ENCODE measurements at regions not wholly inside any gene's neighbourhood (a gene's known extent, or its start where the extent isn't known, plus 50 kb on each side); places are given as distances from the start of the nearest gene placed in this dataset.

DNA sequence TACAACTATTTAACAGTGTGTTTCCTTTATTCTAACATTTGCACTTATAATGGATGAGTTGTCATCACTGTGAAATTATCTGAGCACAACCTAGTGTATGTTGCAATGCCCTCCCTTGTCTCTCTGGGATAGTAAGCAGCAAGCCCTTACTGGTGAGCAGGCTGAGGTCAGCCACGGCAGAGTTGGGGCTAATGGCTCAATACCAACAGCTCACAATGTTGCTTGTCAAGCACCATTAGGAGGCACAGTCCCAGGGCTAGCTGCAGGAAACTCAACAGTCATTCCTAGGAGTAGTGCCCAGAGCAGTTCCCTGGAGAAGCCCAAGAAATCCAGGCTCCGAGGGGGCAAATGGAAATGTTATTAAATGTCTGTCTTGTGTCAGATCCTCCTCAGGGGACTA is 858.4 kb downstream of the GRID1 start:
- no peak for DNase-seq
- H3K4me3 ChIP-seq, result no peak overlapping the region
- H3K36me3 ChIP-seq, result no peaks in the 10 kb centered on the region
- peaks cover 22% of the 10 kb centered on the region for H3K9me3 ChIP-seq (replicated peaks)
- TF ChIP-seq, protein P1, sequence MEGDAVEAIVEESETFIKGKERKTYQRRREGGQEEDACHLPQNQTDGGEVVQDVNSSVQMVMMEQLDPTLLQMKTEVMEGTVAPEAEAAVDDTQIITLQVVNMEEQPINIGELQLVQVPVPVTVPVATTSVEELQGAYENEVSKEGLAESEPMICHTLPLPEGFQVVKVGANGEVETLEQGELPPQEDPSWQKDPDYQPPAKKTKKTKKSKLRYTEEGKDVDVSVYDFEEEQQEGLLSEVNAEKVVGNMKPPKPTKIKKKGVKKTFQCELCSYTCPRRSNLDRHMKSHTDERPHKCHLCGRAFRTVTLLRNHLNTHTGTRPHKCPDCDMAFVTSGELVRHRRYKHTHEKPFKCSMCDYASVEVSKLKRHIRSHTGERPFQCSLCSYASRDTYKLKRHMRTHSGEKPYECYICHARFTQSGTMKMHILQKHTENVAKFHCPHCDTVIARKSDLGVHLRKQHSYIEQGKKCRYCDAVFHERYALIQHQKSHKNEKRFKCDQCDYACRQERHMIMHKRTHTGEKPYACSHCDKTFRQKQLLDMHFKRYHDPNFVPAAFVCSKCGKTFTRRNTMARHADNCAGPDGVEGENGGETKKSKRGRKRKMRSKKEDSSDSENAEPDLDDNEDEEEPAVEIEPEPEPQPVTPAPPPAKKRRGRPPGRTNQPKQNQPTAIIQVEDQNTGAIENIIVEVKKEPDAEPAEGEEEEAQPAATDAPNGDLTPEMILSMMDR (IDR thresholded peaks at IDR 0.05; ENCODE audit: borderline replicate concordance), result no peak
- H3K27me3 ChIP-seq (ENCODE audit: low read depth), result peaks cover 15% of the 10 kb centered on the region
- no peaks in the 10 kb centered on the region for H3K4me1 ChIP-seq
- no peak overlapping the region for H3K27ac ChIP-seq (replicated peaks)
- intact Hi-C loops (cut with micrococcal nuclease), result no loop called here

DNA sequence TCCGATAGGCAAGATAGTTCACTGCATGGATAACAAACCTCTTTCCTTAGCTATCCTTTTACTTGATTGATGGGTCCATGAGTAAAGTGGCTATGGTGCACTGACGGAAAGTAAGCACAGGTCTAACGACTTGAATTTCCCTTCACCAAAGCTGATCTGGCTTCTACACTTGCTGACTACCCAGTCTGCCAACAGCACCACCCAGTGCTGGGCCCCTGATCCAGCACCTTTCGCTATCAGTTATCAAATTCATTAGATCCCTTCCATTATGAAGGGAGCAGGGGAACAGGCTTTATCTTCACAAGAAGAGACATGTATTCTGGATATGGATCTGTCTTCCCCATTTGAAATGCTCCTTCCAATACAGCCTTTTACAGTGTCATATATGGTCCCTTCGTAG is 855.9 kb downstream of the GRID1 start:
- H3K4me3 ChIP-seq, result no peak overlapping the region
- intact Hi-C loops (cut with micrococcal nuclease), result no loop called here

DNA sequence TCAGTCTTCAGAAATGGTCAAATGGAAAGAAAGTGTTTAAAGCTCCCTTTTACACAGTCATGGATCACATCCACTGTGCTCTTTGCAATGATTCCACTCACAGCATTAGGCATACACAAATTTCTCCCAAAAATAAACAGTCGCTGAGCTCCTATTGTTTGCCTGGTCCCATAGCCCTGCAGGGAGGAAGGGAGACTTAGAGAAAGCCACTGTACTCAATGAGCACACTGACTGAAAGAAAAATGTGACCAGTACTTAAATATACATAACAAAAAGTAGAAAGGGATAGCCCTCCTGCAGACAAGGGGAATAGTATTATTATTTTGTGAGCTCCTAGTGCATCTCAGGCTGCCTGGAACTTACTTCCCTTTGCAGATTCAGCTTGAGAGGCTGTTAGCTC is 853.2 kb downstream of the GRID1 start:
- Histone ChIP-seq H3K9me3 (replicated peaks) (no peaks in the 10 kb centered on the region), H3K27me3 (ENCODE audit: low read depth) (peaks cover 10% of the 10 kb centered on the region), H3K4me1 (no peaks in the 10 kb centered on the region), H3K36me3 (no peaks in the 10 kb centered on the region), H3K27ac (replicated peaks) (no peak overlapping the region), H3K4me3 (no peak overlapping the region)
- no peak for DNase-seq
- TF ChIP-seq, protein P1 (IDR thresholded peaks at IDR 0.05; ENCODE audit: borderline replicate concordance), result no peak
- intact Hi-C loops (cut with micrococcal nuclease), result no loop called here

More for the DNA sequence above, 855.9 kb downstream of the GRID1 start:
- no peaks in the 10 kb centered on the region for H3K4me1 ChIP-seq
- peaks cover 21% of the 10 kb centered on the region for H3K27me3 ChIP-seq (ENCODE audit: low read depth)
- H3K36me3 ChIP-seq, result no peaks in the 10 kb centered on the region
- TF ChIP-seq, protein P1 (IDR thresholded peaks at IDR 0.05; ENCODE audit: borderline replicate concordance), result peak; percentile 58
- H3K9me3 ChIP-seq (replicated peaks), result no peaks in the 10 kb centered on the region
- peak; percentile 14 for DNase-seq
- no peak overlapping the region for H3K27ac ChIP-seq (replicated peaks)

DNA sequence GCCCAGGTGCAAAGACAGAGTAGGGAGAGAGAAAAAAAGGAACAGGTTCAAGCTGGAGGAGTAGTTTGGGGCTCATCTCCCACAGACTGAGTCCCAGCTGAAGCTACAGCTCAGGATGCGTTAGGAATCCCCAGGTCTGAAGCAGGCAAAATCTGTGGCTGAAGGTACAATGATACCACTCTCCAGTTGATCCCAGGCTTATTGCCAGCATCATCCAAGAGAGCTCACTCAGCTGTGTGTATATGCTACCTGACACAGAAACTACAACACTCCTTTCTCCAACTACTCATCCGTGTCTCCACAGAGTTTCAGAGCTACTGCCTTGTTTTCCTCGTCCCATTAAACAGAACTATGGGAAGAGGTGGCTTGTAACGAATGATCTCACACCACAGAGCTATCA is 851.3 kb downstream of the GRID1 start:
- Histone ChIP-seq H3K27ac (replicated peaks) (no peak overlapping the region), H3K36me3 (no peaks in the 10 kb centered on the region)
- intact Hi-C loops (cut with micrococcal nuclease), result no loop called here

DNA sequence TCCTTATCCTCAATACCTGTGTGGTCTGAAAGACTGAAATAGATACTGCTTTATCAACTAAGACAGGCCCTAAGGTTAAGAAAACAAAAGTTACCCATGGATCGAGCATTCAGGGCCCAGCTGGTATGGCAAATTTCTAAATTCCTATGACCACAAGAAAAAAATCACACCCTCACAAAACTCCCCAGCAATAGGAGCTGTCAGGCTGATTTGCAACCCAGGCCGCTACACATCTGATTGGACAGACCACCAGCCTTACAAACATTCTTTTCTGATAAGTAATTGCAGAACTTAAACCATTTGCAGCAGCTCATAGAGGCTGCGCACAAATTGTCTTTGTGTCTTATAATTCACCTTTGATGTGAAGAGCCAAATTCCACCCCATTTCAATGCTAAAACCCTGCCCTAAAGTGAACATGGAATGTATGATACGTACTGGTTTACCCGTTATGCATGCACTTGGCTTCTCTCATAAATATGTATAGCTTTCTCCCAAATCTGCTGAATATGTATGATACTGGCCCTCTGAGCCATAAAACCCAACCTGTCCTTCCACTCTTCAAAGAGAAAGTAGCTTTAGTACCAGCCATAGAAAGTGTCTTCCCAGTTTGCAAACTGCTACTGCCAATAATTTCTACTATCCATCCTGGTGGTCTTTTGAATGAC is 842.5 kb downstream of the GRID1 start:
- DNase-seq, result no peak
- H3K4me1 ChIP-seq, result no peaks in the 10 kb centered on the region
- intact Hi-C loops (cut with micrococcal nuclease), result no loop called here
- no peak overlapping the region for H3K4me3 ChIP-seq
- H3K27me3 ChIP-seq (ENCODE audit: low read depth), result no peaks in the 10 kb centered on the region
- no peak overlapping the region for H3K27ac ChIP-seq (replicated peaks)
- peaks cover 12% of the 10 kb centered on the region for H3K9me3 ChIP-seq (replicated peaks)
- no peaks in the 10 kb centered on the region for H3K36me3 ChIP-seq
- TF ChIP-seq, protein P1 (IDR thresholded peaks at IDR 0.05; ENCODE audit: borderline replicate concordance), result no peak

More for the DNA sequence above, 851.3 kb downstream of the GRID1 start:
- H3K4me1 ChIP-seq, result no peaks in the 10 kb centered on the region
- no peaks in the 10 kb centered on the region for H3K9me3 ChIP-seq (replicated peaks)
- peaks cover 10% of the 10 kb centered on the region for H3K27me3 ChIP-seq (ENCODE audit: low read depth)
- no peak for DNase-seq
- TF ChIP-seq, protein P1 (IDR thresholded peaks at IDR 0.05; ENCODE audit: borderline replicate concordance), result no peak
- H3K4me3 ChIP-seq, result no peak overlapping the region

All from left ventricle myocardium inferior (tissue), 1 donor.